ENCODE measurements at regions not wholly inside any gene's neighbourhood (a gene's known extent, or its start where the extent isn't known, plus 50 kb on each side); places are given as distances from the start of the nearest gene placed in this dataset.
A peak's percentile ranks its signal among the peaks of the same experiment; 100 is the strongest.

- no peak for DNase-seq (ENCODE audit: low read depth)
These were observed 154.4 kb upstream of the COL5A1 start for GRCh38 chr9:134487066-134487710.

- DNase-seq (ENCODE audit: low read depth), result peak; percentile 35
These were observed 153.0 kb upstream of the COL5A1 start for GRCh38 chr9:134488331-134489280.

- DNase-seq (ENCODE audit: low read depth), result no peak
These were observed 151.8 kb upstream of the COL5A1 start for GRCh38 chr9:134489621-134490408.

GRCh38 chr9:134490446-134490845 is 151.2 kb upstream of the COL5A1 start:
- no peak for DNase-seq (ENCODE audit: low read depth)

GRCh38 chr9:134491196-134491835 is 150.3 kb upstream of the COL5A1 start:
- no peak for DNase-seq (ENCODE audit: low read depth)

GRCh38 chr9:134491856-134492255 is 149.7 kb upstream of the COL5A1 start:
- no peak for DNase-seq (ENCODE audit: low read depth)

GRCh38 chr9:134492281-134492691 is 149.3 kb upstream of the COL5A1 start:
- DNase-seq (ENCODE audit: low read depth), result no peak

GRCh38 chr9:134492721-134493460 is 148.7 kb upstream of the COL5A1 start:
- no peak for DNase-seq (ENCODE audit: low read depth)

- no peak for DNase-seq (ENCODE audit: low read depth)
These were observed 147.9 kb upstream of the COL5A1 start for GRCh38 chr9:134493461-134494272.

GRCh38 chr9:134494273-134494815 is 147.3 kb upstream of the COL5A1 start:
- no peak for DNase-seq (ENCODE audit: low read depth)

- DNase-seq (ENCODE audit: low read depth), result no peak
These were observed 146.7 kb upstream of the COL5A1 start for GRCh38 chr9:134494905-134495304.

- no peak for DNase-seq (ENCODE audit: low read depth)
These were observed 145.7 kb upstream of the COL5A1 start for GRCh38 chr9:134495881-134496412.

- DNase-seq (ENCODE audit: low read depth), result peak; percentile 87
These were observed 145.0 kb upstream of the COL5A1 start for GRCh38 chr9:134496413-134497282.

- DNase-seq (ENCODE audit: low read depth), result peak; percentile 62
These were observed 144.2 kb upstream of the COL5A1 start for GRCh38 chr9:134497283-134497860.

- DNase-seq (ENCODE audit: low read depth), result no peak
These were observed 142.8 kb upstream of the COL5A1 start for GRCh38 chr9:134498814-134499166.

GRCh38 chr9:134500931-134501760 is 140.5 kb upstream of the COL5A1 start:
- no peak for DNase-seq (ENCODE audit: low read depth)

GRCh38 chr9:134501761-134502265 is 139.8 kb upstream of the COL5A1 start:
- no peak for DNase-seq (ENCODE audit: low read depth)

Measured in ELR (cell line).